Activated CD4-positive, alpha-beta T cell treated with anti-CD3 and anti-CD28 coated beads, Interleukin-2, Interleukin-4, amounts not matched to agents 100 ng/mL and 50 ng/mL, durations not matched to agents 16 hours and 8 hours (primary cell): ENCODE measurements at regions not wholly inside any gene's neighbourhood (a gene's known extent, or its start where the extent isn't known, plus 50 kb on each side); places are given as distances from the start of the nearest gene placed in this dataset.
"Not testable (repeated sequence)": the region's sequence is repeated elsewhere in the genome, so short reads cannot be mapped to it uniquely, and the experiment has no call there.

Experiments
- DNase-seq: peaks from one replicate; pipeline ENCODE4 v3.0.0-alpha.2; 2020; ENCODE audit warnings: low spot score

GRCh38 chr2:224110811-224111210, 71.7 kb upstream of the SERPINE2 start:
- DNase-seq: no peak

GRCh38 chr2:224109751-224110150, 70.7 kb upstream of the SERPINE2 start:
- no peak for DNase-seq

GRCh38 chr2:224106794-224107193, 67.7 kb upstream of the SERPINE2 start:
- DNase-seq: no peak

GRCh38 chr2:224104668-224105386, 65.7 kb upstream of the SERPINE2 start:
- no peak for DNase-seq

GRCh38 chr2:224103651-224104050, 64.6 kb upstream of the SERPINE2 start:
- DNase-seq: no peak

GRCh38 chr2:224102991-224103390, 63.9 kb upstream of the SERPINE2 start:
- DNase-seq: no peak

- DNase-seq: no peak
Measured at GRCh38 chr2:224101820-224102630, 62.9 kb upstream of the SERPINE2 start.

- no peak for DNase-seq
Measured at GRCh38 chr2:224099861-224100643, 61.0 kb upstream of the SERPINE2 start.

- DNase-seq: no peak
Measured at GRCh38 chr2:224098481-224099230, 59.6 kb upstream of the SERPINE2 start.

GRCh38 chr2:224094413-224094812, 55.3 kb upstream of the SERPINE2 start:
- no peak for DNase-seq

- not testable (repeated sequence) for DNase-seq
Measured at GRCh38 chr2:224091671-224092070, 52.6 kb upstream of the SERPINE2 start.

- DNase-seq: not testable (repeated sequence)
Measured at GRCh38 chr2:224089606-224090005, 50.5 kb upstream of the SERPINE2 start.
